ENCODE measurements at regions not wholly inside any gene's neighbourhood (a gene's known extent, or its start where the extent isn't known, plus 50 kb on each side); places are given as distances from the start of the nearest gene placed in this dataset.
"Not testable (repeated sequence)": the region's sequence is repeated elsewhere in the genome, so short reads cannot be mapped to it uniquely, and the experiment has no call there.

- intact Hi-C loops (cut with DNase I; ENCODE audit: low total_unique reads), result no loop called here
- WGBS, 2 donors, result 50 to 56% methylated on average over 4 of the region's 4 CpGs
- DNase-seq (ENCODE audit: low spot score in 2 of 2), result no peak
Observed at GRCh38 chr9:28503573-28503972, 930.3 kb upstream of the C9orf72 start.

DNA sequence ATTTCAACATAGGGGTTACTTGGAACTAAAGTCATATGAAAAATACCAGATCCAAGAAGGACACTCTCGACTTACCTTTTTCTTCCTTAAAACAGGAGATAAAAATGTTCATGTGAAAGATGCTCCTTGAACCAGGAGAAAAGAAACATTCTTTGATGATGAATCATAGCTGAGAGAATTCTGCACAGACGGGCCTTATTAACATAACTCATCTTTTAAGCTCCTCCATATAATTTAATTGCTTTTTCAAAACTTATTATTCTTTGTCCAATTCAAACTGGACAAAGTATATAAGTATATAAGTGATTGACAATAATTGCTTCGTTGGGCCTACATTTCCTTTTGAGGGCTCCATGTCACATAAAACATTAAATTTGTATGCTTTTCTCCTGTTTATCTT is 945.2 kb upstream of the C9orf72 start:
- no peak for DNase-seq (ENCODE audit: low spot score in 2 of 2)
- no peak for TF ChIP-seq POLR2A (IDR thresholded peaks at IDR 0.05)
- no peak for TF ChIP-seq CTCF (IDR thresholded peaks at IDR 0.05)
- H3K4me3 ChIP-seq (ENCODE audit: low read depth, poor library complexity, severe bottlenecking), result no peak overlapping the region
- 54 to 56% methylated on average over 3 of the region's 3 CpGs for WGBS, 2 donors
- intact Hi-C loops (cut with DNase I; ENCODE audit: low total_unique reads), result no loop called here

More at GRCh38 chr9:28503573-28503972, 930.3 kb upstream of the C9orf72 start:
- TF ChIP-seq POLR2A (IDR thresholded peaks at IDR 0.05) (no peak), CTCF (IDR thresholded peaks at IDR 0.05) (no peak)
- no peak overlapping the region for H3K4me3 ChIP-seq (ENCODE audit: low read depth, poor library complexity, severe bottlenecking)

- 85 to 89% methylated on average over 6 of the region's 6 CpGs for WGBS, 2 donors
- H3K4me3 ChIP-seq (ENCODE audit: low read depth, poor library complexity, severe bottlenecking); intact Hi-C loops (cut with DNase I; ENCODE audit: low total_unique reads); DNase-seq (ENCODE audit: low spot score in 2 of 2): not testable (repeated sequence)
Observed at GRCh38 chr9:28524309-28524708, 951.0 kb upstream of the C9orf72 start.

DNA sequence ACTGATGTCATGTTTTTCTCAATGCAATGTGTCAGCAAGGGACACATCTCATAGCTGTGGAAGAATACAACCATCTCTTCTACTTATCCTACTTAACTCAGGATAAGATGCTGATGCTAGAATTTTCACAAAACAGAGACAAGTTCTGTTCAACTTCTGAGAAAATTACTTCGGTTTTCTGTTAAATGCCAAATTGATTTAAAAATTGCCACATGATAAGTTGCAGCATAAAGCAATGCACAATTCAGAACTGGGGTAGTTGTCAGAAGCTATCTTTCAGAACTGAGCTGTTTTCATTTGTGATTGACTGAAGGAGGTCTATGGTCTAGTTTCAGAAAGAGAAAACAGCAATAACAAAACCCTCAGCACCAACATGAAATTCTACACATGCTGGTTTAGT is 954.8 kb upstream of the C9orf72 start:
- no peak for TF ChIP-seq POLR2A (IDR thresholded peaks at IDR 0.05)
- no peak for TF ChIP-seq CTCF (IDR thresholded peaks at IDR 0.05)
- 70 to 77% methylated on average over 1 of the region's 1 CpG for WGBS, 2 donors

GRCh38 chr9:28538132-28538531 is 964.9 kb upstream of the C9orf72 start:
- 74 to 75% methylated on average over 3 of the region's 3 CpGs for WGBS, 2 donors
- intact Hi-C loops (cut with DNase I; ENCODE audit: low total_unique reads), result no loop called here
- no peak for TF ChIP-seq POLR2A (IDR thresholded peaks at IDR 0.05)
- TF ChIP-seq CTCF (IDR thresholded peaks at IDR 0.05), result no peak
- H3K4me3 ChIP-seq (ENCODE audit: low read depth, poor library complexity, severe bottlenecking), result no peak overlapping the region
- DNase-seq (ENCODE audit: low spot score in 2 of 2), result no peak

More for the DNA sequence above, 954.8 kb upstream of the C9orf72 start:
- intact Hi-C loops (cut with DNase I; ENCODE audit: low total_unique reads), result no loop called here
- H3K4me3 ChIP-seq (ENCODE audit: low read depth, poor library complexity, severe bottlenecking), result no peak overlapping the region
- DNase-seq (ENCODE audit: low spot score in 2 of 2), result no peak

- DNase-seq (ENCODE audit: low spot score in 2 of 2), result no peak
- intact Hi-C loops (cut with DNase I; ENCODE audit: low total_unique reads), result no loop called here
- 53 to 84% methylated on average over 1 of the region's 1 CpG for WGBS, 2 donors
- H3K4me3 ChIP-seq (ENCODE audit: low read depth, poor library complexity, severe bottlenecking), result no peak overlapping the region
- TF ChIP-seq CTCF (IDR thresholded peaks at IDR 0.05) (no peak), POLR2A (IDR thresholded peaks at IDR 0.05) (no peak)
Observed at GRCh38 chr9:28539434-28540070, 966.3 kb upstream of the C9orf72 start.

All from lower leg skin (tissue), 4 donors.